Astrocyte of the hippocampus (primary cell): ENCODE measurements at regions not wholly inside any gene's neighbourhood (a gene's known extent, or its start where the extent isn't known, plus 50 kb on each side); places are given as distances from the start of the nearest gene placed in this dataset.

ENCODE experiments used
- DNase-seq: peaks from one replicate; pipeline ENCODE4 v3.0.0; 2011; ENCODE audit warnings: low read depth, low spot score

GRCh38 chr9:82153032-82153431 is 164.5 kb downstream of the SPATA31D1 start:
- DNase-seq, result no peak

DNA sequence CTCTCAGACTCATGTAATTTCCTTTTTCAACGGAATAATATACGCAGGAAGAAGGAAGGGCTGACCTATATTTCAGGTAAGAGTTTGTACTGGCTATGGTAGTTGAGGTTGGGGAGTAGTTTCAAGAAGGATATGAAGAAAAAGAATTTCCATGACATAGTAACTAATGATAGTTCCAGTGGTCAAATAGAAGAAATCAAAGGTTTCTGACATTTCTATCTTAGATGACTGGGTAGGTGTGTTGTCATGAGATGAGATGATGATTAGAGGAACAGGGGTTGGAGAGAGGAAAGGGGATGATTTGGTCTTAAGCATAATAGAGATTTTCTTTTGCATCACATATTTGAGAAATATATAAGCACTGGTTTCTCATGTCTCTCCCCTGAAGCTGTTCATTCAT is 166.0 kb downstream of the SPATA31D1 start:
- no peak for DNase-seq

- no peak for DNase-seq
Observed at GRCh38 chr9:82161876-82162275, 173.3 kb downstream of the SPATA31D1 start.

- DNase-seq, result no peak
Observed at GRCh38 chr9:82164159-82164558, 175.6 kb downstream of the SPATA31D1 start.

DNA sequence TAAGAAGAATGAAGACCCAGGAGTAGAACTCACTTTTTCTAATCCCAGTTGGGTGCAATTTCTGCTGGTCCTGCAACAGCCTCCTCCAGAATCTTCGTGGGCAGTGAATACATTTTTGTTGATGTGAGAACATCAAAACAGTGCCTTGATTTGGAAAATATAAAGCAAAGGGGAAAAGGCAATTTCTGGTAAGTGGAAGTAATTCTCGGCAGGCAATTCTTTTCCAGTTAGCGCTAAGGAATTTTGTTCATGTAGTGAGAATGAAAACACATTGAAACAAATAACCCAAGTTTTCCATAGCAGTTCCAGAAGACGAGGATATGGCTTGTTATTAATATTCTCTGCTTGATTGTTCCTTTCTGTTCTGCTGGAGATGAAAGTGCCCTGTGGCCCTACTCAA is 178.7 kb downstream of the SPATA31D1 start:
- DNase-seq, result no peak

- peak; percentile 42 for DNase-seq
Observed at GRCh38 chr9:82168585-82168984, 180.0 kb downstream of the SPATA31D1 start.

DNA sequence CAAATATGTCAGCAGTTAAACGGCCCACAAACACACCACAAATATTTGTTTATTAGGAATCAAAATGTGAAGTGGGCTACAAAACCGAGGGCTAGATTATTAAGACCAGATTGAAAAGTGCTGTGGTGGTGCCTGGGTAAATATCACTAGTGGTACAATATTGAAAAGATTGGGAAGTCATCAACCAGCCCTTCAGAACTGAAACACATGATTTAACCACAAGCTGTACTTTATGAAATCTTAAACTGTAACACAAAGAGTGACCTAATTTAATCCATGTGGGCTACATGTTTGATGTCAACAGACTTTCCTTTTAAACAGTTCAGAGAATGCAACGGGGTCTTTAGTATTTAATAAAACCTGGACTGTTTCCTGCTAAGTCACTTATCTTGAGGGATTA is 182.3 kb downstream of the SPATA31D1 start:
- DNase-seq, result peak; percentile 50

GRCh38 chr9:82171271-82171670 is 182.7 kb downstream of the SPATA31D1 start:
- DNase-seq, result no peak

DNA sequence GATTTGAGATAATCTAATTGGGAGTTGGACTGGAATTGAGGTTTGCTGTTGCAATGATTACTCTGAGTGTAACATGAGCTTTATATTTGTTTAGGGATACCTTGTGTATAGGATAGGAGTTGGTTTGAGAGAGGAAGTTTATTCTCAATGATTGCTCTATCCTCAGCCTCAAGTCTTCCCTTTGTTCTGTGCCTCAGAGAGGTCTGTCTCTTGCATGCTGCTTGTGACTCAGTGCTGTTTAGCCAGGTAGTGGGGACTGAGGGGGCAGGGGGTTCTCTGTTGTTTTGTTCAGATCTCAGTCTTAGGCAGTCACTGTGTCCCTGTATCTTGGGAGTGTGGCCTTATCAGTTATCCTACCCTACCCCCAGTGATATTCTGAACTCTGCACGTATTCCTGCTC is 192.1 kb downstream of the SPATA31D1 start:
- no peak for DNase-seq

GRCh38 chr9:82183181-82183860 is 194.7 kb downstream of the SPATA31D1 start:
- no peak for DNase-seq

DNA sequence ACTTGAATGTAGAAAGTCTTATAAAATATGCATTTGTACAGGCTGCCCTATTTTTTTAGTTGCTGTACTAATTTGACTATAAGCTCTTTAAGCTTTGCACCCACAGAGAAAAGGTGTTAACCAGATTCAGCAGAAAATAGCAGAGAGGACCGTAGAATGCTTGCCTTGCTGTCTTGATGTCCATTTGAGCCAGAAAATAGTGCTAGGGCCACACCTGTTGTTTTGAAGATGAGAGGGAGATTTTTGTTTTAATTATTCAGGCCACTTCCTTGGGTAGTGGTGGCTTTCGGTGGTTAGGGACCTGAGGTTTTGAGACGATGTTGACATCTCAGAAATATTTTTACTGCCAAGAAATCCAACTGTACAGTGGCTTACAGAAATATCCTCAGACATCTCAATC is 196.0 kb downstream of the SPATA31D1 start:
- no peak for DNase-seq

- DNase-seq, result no peak
Observed at GRCh38 chr9:82188817-82189216, 200.2 kb downstream of the SPATA31D1 start.

DNA sequence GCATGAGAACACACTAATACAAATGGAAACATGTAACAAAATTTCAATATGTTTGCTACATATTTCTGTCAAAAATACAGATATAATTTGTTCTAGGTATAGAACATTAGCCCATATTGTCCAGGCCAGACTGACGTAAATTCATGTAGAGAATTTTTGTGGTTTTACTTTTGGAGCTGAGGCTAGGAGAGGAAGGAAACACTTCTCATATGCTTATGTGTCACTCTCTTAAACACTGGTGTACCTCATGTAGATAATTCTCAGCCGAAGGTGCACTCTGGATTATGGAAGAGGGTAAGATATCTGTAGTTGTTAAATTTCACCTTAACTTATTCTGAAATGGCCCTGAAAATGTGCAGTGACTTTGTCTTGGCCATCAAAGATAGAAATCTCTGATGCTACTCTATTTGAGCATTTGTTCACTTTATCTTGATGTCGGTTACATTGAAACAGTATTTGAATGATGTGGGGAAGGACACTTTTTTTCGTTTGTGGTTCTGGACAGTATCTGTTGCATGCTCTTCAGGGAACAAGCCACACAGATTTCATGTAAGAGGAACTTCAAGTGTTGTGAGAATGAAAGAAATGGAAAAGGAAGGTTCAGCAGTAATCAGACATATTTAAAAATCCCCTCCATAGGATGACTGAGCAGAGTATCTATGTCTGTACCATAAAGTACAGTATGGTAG is 202.7 kb downstream of the SPATA31D1 start:
- DNase-seq, result no peak

DNA sequence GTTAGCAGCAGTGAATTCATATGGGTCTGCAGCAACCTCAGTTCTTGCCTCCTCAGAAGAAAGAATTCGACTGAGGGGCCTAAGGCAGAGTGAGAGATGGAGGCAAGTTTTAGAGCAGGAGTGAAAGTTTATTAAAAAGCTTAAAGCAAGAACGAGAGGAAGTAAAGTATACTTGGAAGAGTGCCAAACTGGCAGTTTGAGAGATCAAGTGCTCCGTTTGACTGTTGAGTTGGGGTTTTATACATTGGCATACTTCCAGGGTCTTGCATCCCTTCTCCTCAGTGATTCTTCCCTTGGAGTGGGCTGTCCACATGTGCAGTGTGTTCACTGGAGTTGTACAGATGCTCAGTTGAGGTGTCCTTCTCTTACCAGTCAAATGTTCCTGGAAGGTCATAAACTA is 203.6 kb downstream of the SPATA31D1 start:
- DNase-seq, result no peak

GRCh38 chr9:82196622-82197441 is 208.3 kb downstream of the SPATA31D1 start:
- DNase-seq, result no peak

DNA sequence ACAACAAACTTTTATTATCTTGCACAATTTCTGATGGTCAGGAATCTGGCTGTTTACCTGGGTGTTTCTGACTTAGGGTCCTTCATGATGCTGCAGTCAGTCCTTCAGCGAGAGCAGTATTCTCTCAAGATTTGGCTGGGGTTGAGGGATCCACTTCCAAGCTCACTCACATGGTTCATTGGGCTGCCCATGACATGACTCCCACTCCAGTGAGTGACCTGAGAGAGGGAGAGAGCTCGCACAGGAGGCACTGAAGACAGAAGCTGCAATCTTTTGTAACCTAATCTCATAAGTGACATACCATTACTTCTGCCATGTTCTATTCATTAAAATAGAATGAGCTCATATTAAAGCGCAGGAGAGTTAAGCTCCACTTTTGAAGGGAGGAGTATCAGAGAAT is 212.6 kb downstream of the SPATA31D1 start:
- DNase-seq, result no peak

DNA sequence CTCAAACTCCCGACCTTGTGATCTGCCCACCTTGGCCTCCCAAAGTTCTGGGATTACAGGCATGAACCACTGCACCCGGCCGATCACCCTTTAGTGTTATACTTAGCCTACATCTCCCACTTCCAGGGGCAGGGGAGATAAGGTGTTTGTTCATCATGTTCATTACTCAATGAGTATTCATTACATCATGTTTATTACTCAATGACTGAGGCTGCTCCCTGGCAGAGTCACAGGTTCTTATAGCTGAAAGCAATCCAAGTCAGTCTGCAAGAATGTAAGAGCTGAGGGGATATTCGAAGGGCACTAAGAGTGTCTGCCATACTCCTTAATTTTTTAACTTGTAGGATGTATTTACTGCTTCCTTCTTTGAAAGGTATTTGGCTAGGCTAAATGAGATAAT is 214.2 kb downstream of the SPATA31D1 start:
- DNase-seq, result peak; percentile 26

DNA sequence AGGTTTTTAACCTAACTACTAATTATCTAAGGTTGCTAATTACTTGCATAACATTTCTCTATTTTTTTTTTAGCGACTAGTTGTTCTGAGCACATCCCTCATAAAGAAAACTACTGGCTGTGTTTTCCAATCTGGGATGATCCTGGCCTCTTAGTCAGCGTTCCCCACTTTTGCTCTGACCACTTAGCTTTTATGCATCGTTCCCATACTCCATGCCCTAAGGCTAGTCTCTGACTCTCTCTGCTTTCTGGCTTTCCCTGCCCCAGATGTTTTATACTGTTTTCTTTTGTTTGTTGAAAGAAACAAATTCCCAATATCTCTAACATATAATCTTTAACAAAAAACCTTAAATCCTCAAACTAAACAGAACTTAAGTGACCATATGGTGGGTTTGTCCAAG is 217.9 kb downstream of the SPATA31D1 start:
- DNase-seq, result no peak

DNA sequence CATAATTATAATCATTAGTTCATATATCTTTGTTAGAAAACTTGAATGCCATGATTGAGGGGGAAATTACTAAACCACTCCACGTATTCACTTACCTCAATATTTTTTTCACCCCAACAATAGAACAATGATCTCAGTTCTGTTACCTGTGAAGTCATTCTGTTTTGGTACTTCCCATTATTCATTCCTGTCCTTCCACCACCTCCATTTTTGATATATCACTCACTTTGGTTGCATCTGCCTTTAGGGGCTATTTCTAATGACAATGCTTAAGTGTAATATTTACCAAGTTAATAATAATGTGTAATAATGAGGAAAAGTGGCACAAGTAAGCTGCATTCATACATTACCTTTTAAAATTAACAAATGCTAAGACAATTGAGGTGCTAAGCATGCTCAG is 218.4 kb downstream of the SPATA31D1 start:
- DNase-seq, result no peak

- DNase-seq, result no peak
Observed at GRCh38 chr9:82208741-82209450, 220.3 kb downstream of the SPATA31D1 start.

DNA sequence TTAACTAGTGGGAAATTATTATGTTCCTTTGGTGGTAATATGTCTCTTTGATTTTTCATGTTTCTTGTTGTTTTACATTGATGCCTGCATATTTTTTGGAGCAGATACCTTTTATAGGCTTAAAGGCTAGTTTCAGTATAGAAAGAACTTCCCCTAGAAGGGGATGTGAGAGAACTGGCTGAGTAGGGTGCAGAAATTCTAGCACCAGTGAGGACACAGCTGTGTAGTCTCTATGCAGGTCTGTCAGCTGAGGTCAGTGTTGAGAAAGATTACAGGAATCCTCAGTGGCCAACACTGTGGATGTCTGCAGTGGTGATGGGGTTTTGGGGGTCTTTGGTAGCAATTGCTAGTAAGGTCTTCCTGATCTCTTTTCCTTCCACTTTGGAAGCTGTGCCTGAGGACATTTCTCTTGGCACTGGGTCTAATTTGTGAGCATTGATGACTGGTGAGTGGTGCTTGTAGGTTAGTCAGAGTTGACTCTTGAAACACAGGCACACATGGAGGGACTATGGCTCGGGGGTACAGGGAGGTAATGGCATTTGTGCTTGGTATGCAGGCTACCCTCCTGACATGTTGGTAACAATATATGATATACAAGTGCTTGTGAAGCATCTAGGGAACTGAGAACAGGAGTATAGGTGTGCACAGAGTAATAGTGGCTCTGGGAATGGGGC is 221.4 kb downstream of the SPATA31D1 start:
- DNase-seq, result no peak
